ENCODE measurements at regions not wholly inside any gene's neighbourhood (a gene's known extent, or its start where the extent isn't known, plus 50 kb on each side); places are given as distances from the start of the nearest gene placed in this dataset.

- TF ChIP-seq, protein P1, sequence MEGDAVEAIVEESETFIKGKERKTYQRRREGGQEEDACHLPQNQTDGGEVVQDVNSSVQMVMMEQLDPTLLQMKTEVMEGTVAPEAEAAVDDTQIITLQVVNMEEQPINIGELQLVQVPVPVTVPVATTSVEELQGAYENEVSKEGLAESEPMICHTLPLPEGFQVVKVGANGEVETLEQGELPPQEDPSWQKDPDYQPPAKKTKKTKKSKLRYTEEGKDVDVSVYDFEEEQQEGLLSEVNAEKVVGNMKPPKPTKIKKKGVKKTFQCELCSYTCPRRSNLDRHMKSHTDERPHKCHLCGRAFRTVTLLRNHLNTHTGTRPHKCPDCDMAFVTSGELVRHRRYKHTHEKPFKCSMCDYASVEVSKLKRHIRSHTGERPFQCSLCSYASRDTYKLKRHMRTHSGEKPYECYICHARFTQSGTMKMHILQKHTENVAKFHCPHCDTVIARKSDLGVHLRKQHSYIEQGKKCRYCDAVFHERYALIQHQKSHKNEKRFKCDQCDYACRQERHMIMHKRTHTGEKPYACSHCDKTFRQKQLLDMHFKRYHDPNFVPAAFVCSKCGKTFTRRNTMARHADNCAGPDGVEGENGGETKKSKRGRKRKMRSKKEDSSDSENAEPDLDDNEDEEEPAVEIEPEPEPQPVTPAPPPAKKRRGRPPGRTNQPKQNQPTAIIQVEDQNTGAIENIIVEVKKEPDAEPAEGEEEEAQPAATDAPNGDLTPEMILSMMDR (IDR thresholded peaks at IDR 0.05): no peak
- TF ChIP-seq POLR2A (IDR thresholded peaks at IDR 0.05): no peak
Observed at GRCh38 chr4:27304751-27305150, 444.1 kb downstream of the STIM2 start.

All from tibial nerve (tissue), 3 donors.